HepG2 (cell line): ENCODE measurements at regions not wholly inside any gene's neighbourhood (a gene's known extent, or its start where the extent isn't known, plus 50 kb on each side); places are given as distances from the start of the nearest gene placed in this dataset.

Experiments
- ATAC-seq: fragments of 200-7000 bp; cut with Tn5 transposase; 3 replicates; pipeline ENCODE4 v1.9.1; 2020; ENCODE audit warnings: mild to moderate bottlenecking, moderate library complexity
- BruUV-seq: library from RNA; stranded (reverse); fragments of 400-500 nt; replicated peaks from 2 replicates; lab custom pipeline; 2021; lab: Mats Ljungman, UMichigan
- CTCF ChIA-PET: fragments of 300-600 bp; formaldehyde crosslinking; extraction: SDS; loops from one replicate; lab custom pipeline; 2021; ENCODE audit warnings: low total read pairs, inconsistent platforms, low intra/inter-chr PET ratio; lab: Yijun Ruan, JAX
- POLR2A ChIA-PET: fragments of 350-600 bp; sonication (Branson Sonifier 250); formaldehyde crosslinking; loops from one replicate; lab custom pipeline; 2020; ENCODE audit warnings: antibody characterized with exemption, inconsistent platforms; lab: Yijun Ruan, JAX
- DNase-seq: peaks from one replicate; pipeline ENCODE4 v3.0.0-alpha.2; 2015; ENCODE audit warnings: low spot score
- FAIRE-seq: peaks from 3 replicates; lab custom pipeline; 2011; peaks lifted over from hg19 to GRCh38; lab: Jason Lieb, UNC
- H2AFZ ChIP-seq: one replicate; pipeline ENCODE4 v1.6.1; 2011; ENCODE audit warnings: low read length, inconsistent platforms
- H3K27ac ChIP-seq: fragments of 300-600 bp; 3 replicates; pipeline ENCODE4 v1.8.0; 2011; ENCODE audit warnings: mixed run types, mild to moderate bottlenecking, mixed read lengths, low read length, inconsistent platforms; ENCODE audit not compliant: insufficient read depth; ENCODE audit errors: extremely low read length
- H3K27me3 ChIP-seq, 2 experiments: fragments of 200-600 bp in 1 of 2; 2 replicates in 1 of 2; 3 replicates in 1 of 2; pipeline versions ENCODE4 v1.6.0 to v1.8.0; 2011; ENCODE audit warnings: low read length in 2 of 2, mild to moderate bottlenecking in 2 of 2, moderate library complexity in 2 of 2, inconsistent platforms in 1 of 2; ENCODE audit not compliant: insufficient read depth in 2 of 2, control insufficient read depth in 1 of 2
- H3K36me3 ChIP-seq, 2 experiments: fragments of 200-600 bp in 1 of 2; replicated peaks in 1 of 2; 2 replicates in 1 of 2; 3 replicates in 1 of 2; pipeline versions ENCODE4 v1.5.1 to v1.8.0; 2011; ENCODE audit warnings: low read length in 2 of 2, inconsistent platforms in 1 of 2; ENCODE audit not compliant: insufficient read depth in 2 of 2, control insufficient read depth in 1 of 2
- H3K4me1 ChIP-seq: 2 replicates; pipeline ENCODE4 v1.5.1; 2012; ENCODE audit warnings: low read length, inconsistent platforms; ENCODE audit not compliant: insufficient read depth
- H3K4me2 ChIP-seq: 2 replicates; pipeline ENCODE4 v1.6.0; 2011; ENCODE audit warnings: low read depth, low read length, inconsistent platforms
- H3K4me3 ChIP-seq, 3 experiments: fragments of 200-600 bp in 1 of 3; sonication (generic), shearing (Covaris generic) in 1 of 3; replicated peaks in 1 of 3; 2 replicates each; pipeline ENCODE4 v1.5.1; 2011 to 2016; ENCODE audit warnings: low read length in 3 of 3, inconsistent platforms in 2 of 3, low read depth in 2 of 3, mild to moderate bottlenecking in 2 of 3, control low read depth in 1 of 3, mixed read lengths in 1 of 3; ENCODE audit not compliant: insufficient read depth in 1 of 3
- H3K79me2 ChIP-seq: one replicate; pipeline ENCODE4 v1.6.1; 2011; ENCODE audit warnings: low read length, inconsistent platforms; ENCODE audit not compliant: insufficient read depth
- H3K9ac ChIP-seq: 2 replicates; pipeline ENCODE4 v1.6.0; 2011; ENCODE audit warnings: mild to moderate bottlenecking, low read depth, low read length, inconsistent platforms; ENCODE audit not compliant: insufficient read depth
- H3K9me3 ChIP-seq: 2 replicates; pipeline ENCODE4 v1.5.1; 2012; ENCODE audit warnings: mild to moderate bottlenecking, low read length
- H4K20me1 ChIP-seq: 2 replicates; pipeline ENCODE4 v1.6.0; 2011; ENCODE audit warnings: inconsistent platforms, mild to moderate bottlenecking, low read length, moderate library complexity; ENCODE audit not compliant: insufficient read depth
- CBX5 ChIP-seq: sonication (generic); formaldehyde crosslinking; IDR thresholded peaks from 2 replicates; pipeline ENCODE4 v1.4.0; 2020; ENCODE audit warnings: missing genetic modification reagents, borderline replicate concordance
- CREM ChIP-seq, 2 experiments: sonication (generic) in 1 of 2; formaldehyde crosslinking in 1 of 2; IDR thresholded peaks; 2 replicates each; pipeline versions ENCODE4 v1.4.0 to v1.6.1; 2016 to 2020; ENCODE audit warnings: antibody characterized with exemption in 1 of 2, mild to moderate bottlenecking in 1 of 2, missing genetic modification reagents in 1 of 2
- HCFC1 ChIP-seq: fragments of 150-350 bp; IDR thresholded peaks from 2 replicates; pipeline ENCODE4 v1.6.1; 2014; ENCODE audit warnings: low read depth, low read length
- MXD4 ChIP-seq: IDR thresholded peaks from 2 replicates; pipeline ENCODE4 v1.6.1; 2016; ENCODE audit warnings: mild to moderate bottlenecking, missing biosample characterization, missing genetic modification reagents
- RXRA ChIP-seq: sonication (generic); formaldehyde crosslinking; IDR thresholded peaks from 2 replicates; pipeline ENCODE4 v1.5.1; 2020; ENCODE audit warnings: missing genetic modification reagents
- SIN3B ChIP-seq: fragments of 150-350 bp; IDR thresholded peaks from 2 replicates; pipeline ENCODE4 v1.6.1; 2014; ENCODE audit warnings: low read length
- SRSF1 ChIP-seq: fragments of 200-400 bp; formaldehyde crosslinking; optimal IDR thresholded peaks from 2 replicates; pipeline ENCODE3; 2017; ENCODE audit warnings: mild to moderate bottlenecking, low read depth, low read length, moderate library complexity
- THYN1 ChIP-seq: sonication (generic); formaldehyde crosslinking; IDR thresholded peaks from 2 replicates; pipeline ENCODE4 v1.8.1; 2023; ENCODE audit warnings: low read depth, mild to moderate bottlenecking, moderate library complexity, missing genetic modification reagents, borderline replicate concordance
- ZFP37 ChIP-seq: sonication (generic); formaldehyde crosslinking; IDR thresholded peaks from 2 replicates; pipeline ENCODE4 v1.4.0; 2020; ENCODE audit warnings: missing genetic modification reagents, borderline replicate concordance
- ZNF251 ChIP-seq: sonication (generic); formaldehyde crosslinking; IDR thresholded peaks from 2 replicates; pipeline ENCODE4 v1.9.0; 2021; ENCODE audit warnings: mild to moderate bottlenecking, missing genetic modification reagents
- ZNF333 ChIP-seq: sonication (generic); formaldehyde crosslinking; IDR thresholded peaks from 2 replicates; pipeline ENCODE4 v1.4.0; 2020; ENCODE audit warnings: mild to moderate bottlenecking, missing genetic modification reagents, borderline replicate concordance
- ZNF44 ChIP-seq: sonication (generic); formaldehyde crosslinking; IDR thresholded peaks from 2 replicates; pipeline ENCODE4 v1.5.1; 2020; ENCODE audit warnings: mild to moderate bottlenecking, missing genetic modification reagents
- ZNF660 ChIP-seq: sonication (generic); formaldehyde crosslinking; IDR thresholded peaks from 2 replicates; pipeline ENCODE4 v1.5.1; 2020; ENCODE audit warnings: mild to moderate bottlenecking, low read depth, missing genetic modification reagents, borderline replicate concordance
- ZNF678 ChIP-seq: sonication (generic); formaldehyde crosslinking; IDR thresholded peaks from 2 replicates; pipeline ENCODE4 v1.4.0; 2020; ENCODE audit warnings: mild to moderate bottlenecking, missing genetic modification reagents
- ZNF775 ChIP-seq: sonication (generic); formaldehyde crosslinking; IDR thresholded peaks from 2 replicates; pipeline ENCODE4 v1.4.0; 2020; ENCODE audit warnings: missing genetic modification reagents, mild to moderate bottlenecking, moderate library complexity, borderline replicate concordance
- ZNF83 ChIP-seq: sonication (generic); formaldehyde crosslinking; IDR thresholded peaks from 2 replicates; pipeline ENCODE4 v1.4.0; 2020; ENCODE audit warnings: missing genetic modification reagents, mild to moderate bottlenecking, borderline replicate concordance
- WGBS: methylation state at CpG from one replicate; pipeline ENCODE4 v1.1.6; 2017; ENCODE audit warnings: low lambda C conversion rate; 5-methylcytosine and 5-hydroxymethylcytosine counted together
- in situ Hi-C: cut with HindIII; loops from 2 replicates; pipeline ENCODE4 v1.10.0; 2017; ENCODE audit warnings: low pct_unique_long_range_greater_than_20kb; ENCODE audit not compliant: extremely low pct_ligation_motif_present
- intact Hi-C: fragments of 100-400 bp; cut with micrococcal nuclease; formaldehyde crosslinking; loops from one replicate; pipeline ENCODE4 v1.10.0; 2022; ENCODE audit not compliant: unreplicated experiment
- TF ChIP-seq, protein P1 (sequence below): sonication (generic); formaldehyde crosslinking; IDR thresholded peaks from 2 replicates; pipeline ENCODE4 v1.4.0; 2020; ENCODE audit warnings: missing genetic modification reagents; ENCODE audit errors: not compliant biosample characterization
- TF ChIP-seq, protein P2 (sequence below): sonication (generic); formaldehyde crosslinking; IDR thresholded peaks from 2 replicates; pipeline ENCODE4 v1.9.0; 2021; ENCODE audit warnings: missing genetic modification reagents, mild to moderate bottlenecking, borderline replicate concordance

DNA sequence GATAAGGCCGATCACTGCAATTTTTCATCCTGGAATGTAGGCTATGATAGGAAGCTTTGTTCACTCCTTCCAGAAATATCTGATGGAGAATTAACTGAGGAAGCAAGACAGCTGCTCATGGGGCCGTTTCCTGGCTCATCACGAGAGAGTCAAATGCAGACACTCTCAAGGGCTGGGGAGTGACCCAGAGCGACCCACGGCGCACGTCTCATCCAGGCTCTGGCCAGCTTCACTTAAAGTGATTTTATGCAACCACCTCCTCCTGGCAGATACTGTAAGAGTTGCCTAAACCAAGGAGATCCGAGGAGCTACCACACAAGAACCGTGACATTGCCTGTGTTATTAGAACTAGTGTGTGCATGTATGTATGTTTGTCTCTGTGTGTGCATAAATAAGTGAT, 530.8 kb downstream of the TCERG1L start:
- H3K9me3 ChIP-seq, result no peaks in the 10 kb centered on the region
- H2AFZ ChIP-seq, result no peak overlapping the region
- no peak overlapping the region for H3K4me3 ChIP-seq
- no peaks in the 10 kb centered on the region for H3K4me1 ChIP-seq
- no peaks in the 10 kb centered on the region for H3K36me3 ChIP-seq
- H3K27me3 ChIP-seq, result peaks cover 1 to 41% of the 10 kb centered on the region in 2 experiments; a peak in 4 of 5 replicates
- no peak overlapping the region for H3K4me2 ChIP-seq
- WGBS, result 13% methylated on average over 5 of the region's 9 CpGs
- POLR2A ChIA-PET, result no interaction called here
- no peak for TF ChIP-seq CREM (IDR thresholded peaks at IDR 0.05)
- no peak for TF ChIP-seq CREM (CRISPR knock-in tag; IDR thresholded peaks at IDR 0.05)
- TF ChIP-seq MXD4 (CRISPR knock-in tag), result no peak
- TF ChIP-seq ZNF44, result no peak
- TF ChIP-seq, protein P1, sequence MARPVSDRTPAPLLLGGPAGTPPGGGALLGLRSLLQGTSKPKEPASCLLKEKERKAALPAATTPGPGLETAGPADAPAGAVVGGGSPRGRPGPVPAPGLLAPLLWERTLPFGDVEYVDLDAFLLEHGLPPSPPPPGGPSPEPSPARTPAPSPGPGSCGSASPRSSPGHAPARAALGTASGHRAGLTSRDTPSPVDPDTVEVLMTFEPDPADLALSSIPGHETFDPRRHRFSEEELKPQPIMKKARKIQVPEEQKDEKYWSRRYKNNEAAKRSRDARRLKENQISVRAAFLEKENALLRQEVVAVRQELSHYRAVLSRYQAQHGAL (CRISPR knock-in tag), result no peak
- no peak for TF ChIP-seq RXRA (CRISPR knock-in tag)
- TF ChIP-seq SRSF1, result no peak
- TF ChIP-seq, protein P2, sequence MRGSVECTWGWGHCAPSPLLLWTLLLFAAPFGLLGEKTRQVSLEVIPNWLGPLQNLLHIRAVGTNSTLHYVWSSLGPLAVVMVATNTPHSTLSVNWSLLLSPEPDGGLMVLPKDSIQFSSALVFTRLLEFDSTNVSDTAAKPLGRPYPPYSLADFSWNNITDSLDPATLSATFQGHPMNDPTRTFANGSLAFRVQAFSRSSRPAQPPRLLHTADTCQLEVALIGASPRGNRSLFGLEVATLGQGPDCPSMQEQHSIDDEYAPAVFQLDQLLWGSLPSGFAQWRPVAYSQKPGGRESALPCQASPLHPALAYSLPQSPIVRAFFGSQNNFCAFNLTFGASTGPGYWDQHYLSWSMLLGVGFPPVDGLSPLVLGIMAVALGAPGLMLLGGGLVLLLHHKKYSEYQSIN, result no peak
- no peak for TF ChIP-seq ZNF251
- TF ChIP-seq ZNF775 (CRISPR knock-in tag), result no peak
- no peak for TF ChIP-seq SIN3B
- TF ChIP-seq CBX5 (CRISPR knock-in tag), result no peak
- TF ChIP-seq ZNF83, result no peak
- TF ChIP-seq THYN1 (CRISPR knock-in tag), result no peak
- no peak for TF ChIP-seq ZNF660 (CRISPR knock-in tag)
- no peak for TF ChIP-seq HCFC1
- no peak for TF ChIP-seq ZNF333 (CRISPR knock-in tag)
- TF ChIP-seq ZFP37 (CRISPR knock-in tag), result no peak
- no peak for TF ChIP-seq ZNF678 (CRISPR knock-in tag)
- FAIRE-seq (no peak), ATAC-seq (no peak), DNase-seq (no peak)
- CTCF ChIA-PET, result no interaction called here
- no peaks in the 10 kb centered on the region for H4K20me1 ChIP-seq
- H3K9ac ChIP-seq, result no peak overlapping the region
- BruUV-seq, result no TSS peak
- intact Hi-C loops, result no loop called here
- H3K79me2 ChIP-seq, result no peaks in the 10 kb centered on the region
- H3K27ac ChIP-seq, result no peak overlapping the region
- in situ Hi-C loops, result no loop called here
